BJ (cell line): ENCODE measurements at regions not wholly inside any gene's neighbourhood (a gene's known extent, or its start where the extent isn't known, plus 50 kb on each side); places are given as distances from the start of the nearest gene placed in this dataset.
"Not testable (repeated sequence)": the region's sequence is repeated elsewhere in the genome, so short reads cannot be mapped to it uniquely, and the experiment has no call there.

Experiments
- CTCF ChIA-PET: fragments of 350-600 bp; formaldehyde crosslinking; extraction: SDS; loops from one replicate; lab custom pipeline; 2021; ENCODE audit warnings: antibody characterized with exemption, inconsistent platforms; lab: Yijun Ruan, JAX
- POLR2A ChIA-PET: fragments of 300-600 bp; sonication (Branson Sonifier 250); formaldehyde crosslinking; extraction: SDS; loops from one replicate; lab custom pipeline; 2021; ENCODE audit warnings: antibody characterized with exemption; lab: Charles Lee
- DNase-seq: peaks from one replicate; pipeline ENCODE4 v3.0.0-alpha.2; 2011; ENCODE audit warnings: low read depth
- H3K27me3 ChIP-seq: 2 replicates; pipeline ENCODE4 v1.6.0; 2011; ENCODE audit warnings: low read length; ENCODE audit not compliant: control insufficient read depth, insufficient read depth
- H3K36me3 ChIP-seq: 2 replicates; pipeline ENCODE4 v1.5.1; 2011; ENCODE audit warnings: low read length; ENCODE audit not compliant: control insufficient read depth, insufficient read depth
- H3K4me3 ChIP-seq: 2 replicates; pipeline ENCODE4 v1.5.1; 2011; ENCODE audit warnings: low read depth, mild to moderate bottlenecking, control low read depth, low read length
- TF ChIP-seq, protein P1 (sequence below): IDR thresholded peaks from 2 replicates; pipeline ENCODE4 v1.5.1; 2011; ENCODE audit warnings: low read depth, mild to moderate bottlenecking, control low read depth, inconsistent platforms, low read length, moderate library complexity; ENCODE audit not compliant: insufficient read depth

GRCh38 chr21:18002393-18002792, 183.2 kb upstream of the C21orf91 start:
- CTCF ChIA-PET, result no interaction called here
- Histone ChIP-seq H3K27me3 (no peaks in the 10 kb centered on the region), H3K4me3 (no peak overlapping the region), H3K36me3 (no peaks in the 10 kb centered on the region)
- POLR2A ChIA-PET, result no interaction called here
- TF ChIP-seq, protein P1, sequence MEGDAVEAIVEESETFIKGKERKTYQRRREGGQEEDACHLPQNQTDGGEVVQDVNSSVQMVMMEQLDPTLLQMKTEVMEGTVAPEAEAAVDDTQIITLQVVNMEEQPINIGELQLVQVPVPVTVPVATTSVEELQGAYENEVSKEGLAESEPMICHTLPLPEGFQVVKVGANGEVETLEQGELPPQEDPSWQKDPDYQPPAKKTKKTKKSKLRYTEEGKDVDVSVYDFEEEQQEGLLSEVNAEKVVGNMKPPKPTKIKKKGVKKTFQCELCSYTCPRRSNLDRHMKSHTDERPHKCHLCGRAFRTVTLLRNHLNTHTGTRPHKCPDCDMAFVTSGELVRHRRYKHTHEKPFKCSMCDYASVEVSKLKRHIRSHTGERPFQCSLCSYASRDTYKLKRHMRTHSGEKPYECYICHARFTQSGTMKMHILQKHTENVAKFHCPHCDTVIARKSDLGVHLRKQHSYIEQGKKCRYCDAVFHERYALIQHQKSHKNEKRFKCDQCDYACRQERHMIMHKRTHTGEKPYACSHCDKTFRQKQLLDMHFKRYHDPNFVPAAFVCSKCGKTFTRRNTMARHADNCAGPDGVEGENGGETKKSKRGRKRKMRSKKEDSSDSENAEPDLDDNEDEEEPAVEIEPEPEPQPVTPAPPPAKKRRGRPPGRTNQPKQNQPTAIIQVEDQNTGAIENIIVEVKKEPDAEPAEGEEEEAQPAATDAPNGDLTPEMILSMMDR, result no peak
- DNase-seq, result no peak

DNA sequence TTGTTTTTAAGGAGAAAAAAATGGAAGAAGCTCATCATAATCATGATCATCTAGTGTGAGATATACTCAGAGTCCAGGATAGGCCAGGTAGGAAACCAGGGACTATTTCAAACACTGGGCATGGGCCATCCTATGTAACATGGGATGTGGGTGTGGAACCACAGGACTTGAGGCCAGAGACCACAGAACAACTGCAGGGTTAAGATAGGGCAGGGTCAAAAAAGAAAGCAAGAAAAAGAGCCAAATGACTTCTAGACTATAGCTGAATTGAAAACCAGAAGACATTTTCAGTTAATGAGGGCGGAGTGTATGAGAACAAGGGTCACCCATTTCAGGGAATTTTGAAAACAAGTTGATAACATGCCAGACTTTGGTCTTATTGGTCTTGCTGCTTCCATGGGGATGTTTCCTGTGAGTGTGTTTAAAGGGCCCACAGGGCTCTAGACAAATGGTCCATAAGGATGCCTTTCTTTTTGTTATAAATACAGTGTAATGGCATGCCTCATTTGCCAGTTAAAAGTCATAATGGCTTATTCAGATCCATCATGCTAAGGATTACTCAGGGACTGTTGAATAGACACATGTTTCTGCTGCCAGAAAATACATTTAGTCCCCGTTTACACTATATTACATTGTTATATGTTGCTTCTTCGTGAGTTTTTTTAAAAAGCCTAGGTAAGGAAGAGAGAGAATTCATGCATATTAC, 182.0 kb upstream of the C21orf91 start:
- no peak overlapping the region for H3K4me3 ChIP-seq
- no peaks in the 10 kb centered on the region for H3K27me3 ChIP-seq
- no peak for DNase-seq
- ChIA-PET CTCF (no interaction called here), POLR2A (no interaction called here)
- TF ChIP-seq, protein P1, result no peak
- no peaks in the 10 kb centered on the region for H3K36me3 ChIP-seq

DNA sequence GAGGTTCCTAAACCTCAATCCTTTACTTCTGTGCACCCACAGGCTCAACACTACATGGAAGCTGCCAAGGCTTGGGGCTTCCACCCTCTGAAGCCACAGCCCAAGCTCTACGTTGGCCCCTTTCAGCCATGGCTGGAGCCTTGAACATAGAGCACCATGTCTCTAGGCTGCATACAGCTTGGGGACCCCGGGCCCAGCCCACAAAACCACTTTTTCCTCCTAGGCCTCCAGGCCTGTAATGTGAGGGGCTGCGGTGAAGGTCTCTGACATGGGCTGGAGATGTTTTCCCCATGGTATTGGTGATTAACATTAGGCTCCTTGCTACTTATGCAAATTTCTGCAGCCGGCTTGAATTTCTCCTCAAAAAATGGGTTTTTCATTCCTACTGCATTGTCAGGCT, 179.4 kb upstream of the C21orf91 start:
- H3K27me3 ChIP-seq, CTCF ChIA-PET, DNase-seq, POLR2A ChIA-PET, H3K36me3 ChIP-seq, H3K4me3 ChIP-seq: not testable (repeated sequence)

- Histone ChIP-seq H3K36me3 (no peaks in the 10 kb centered on the region), H3K27me3 (no peaks in the 10 kb centered on the region), H3K4me3 (no peak overlapping the region)
- no peak for DNase-seq
- TF ChIP-seq, protein P1, result no peak
- POLR2A ChIA-PET, result no interaction called here
- CTCF ChIA-PET, result no interaction called here
These were observed 170.6 kb upstream of the C21orf91 start for GRCh38 chr21:17989780-17990179.

DNA sequence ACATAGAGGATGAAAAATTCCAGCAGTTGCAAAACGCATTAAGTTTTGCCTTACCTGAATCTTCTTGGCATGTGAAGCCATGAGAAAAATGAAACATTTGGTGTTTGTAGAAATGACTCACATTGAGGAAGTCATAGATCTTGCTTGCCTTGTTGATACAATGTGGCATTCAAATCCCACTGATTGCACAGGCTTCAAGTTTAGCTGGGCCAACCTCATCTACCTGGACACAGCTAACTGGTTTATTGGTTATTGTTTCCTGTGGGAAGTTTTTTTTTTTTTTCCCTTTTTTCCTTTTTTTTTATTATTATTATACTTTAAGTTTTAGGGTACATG, 168.9 kb upstream of the C21orf91 start:
- Histone ChIP-seq H3K36me3 (no peaks in the 10 kb centered on the region), H3K4me3 (no peak overlapping the region), H3K27me3 (no peaks in the 10 kb centered on the region)
- DNase-seq, result no peak
- CTCF ChIA-PET, result no interaction called here
- TF ChIP-seq, protein P1, result no peak
- POLR2A ChIA-PET, result no interaction called here
